H9 (cell line): ENCODE measurements at regions not wholly inside any gene's neighbourhood (a gene's known extent, or its start where the extent isn't known, plus 50 kb on each side); places are given as distances from the start of the nearest gene placed in this dataset.

Source experiments
- DNase-seq: peaks from one replicate; pipeline ENCODE4 v3.0.0-alpha.2; 2017
- H2AFZ ChIP-seq: one replicate; pipeline ENCODE4 v1.6.1; 2013; ENCODE audit warnings: mild to moderate bottlenecking, low read length, control low read depth, moderate library complexity
- H2AK5ac ChIP-seq: 2 replicates; pipeline ENCODE4 v1.6.1; 2013; ENCODE audit warnings: low read length, control low read depth, mixed read lengths; ENCODE audit not compliant: insufficient read length
- H2BK120ac ChIP-seq: one replicate; pipeline ENCODE4 v1.6.1; 2013; ENCODE audit warnings: low read depth, mild to moderate bottlenecking, low read length, control low read depth, inconsistent platforms; ENCODE audit not compliant: poor library complexity, severe bottlenecking
- H2BK12ac ChIP-seq: 2 replicates; pipeline ENCODE4 v1.6.1; 2013; ENCODE audit warnings: low read length, control low read depth, mixed read lengths, low read depth; ENCODE audit not compliant: insufficient read length
- H2BK15ac ChIP-seq: 2 replicates; pipeline ENCODE4 v1.6.1; 2013; ENCODE audit warnings: low read depth, low read length, control low read depth
- H2BK20ac ChIP-seq: one replicate; pipeline ENCODE4 v1.6.1; 2013; ENCODE audit warnings: low read depth, mild to moderate bottlenecking, low read length, control low read depth, inconsistent platforms; ENCODE audit not compliant: poor library complexity, severe bottlenecking
- H2BK5ac ChIP-seq: 2 replicates; pipeline ENCODE4 v1.6.1; 2013; ENCODE audit warnings: low read length, control low read depth, mixed read lengths; ENCODE audit not compliant: insufficient read length
- H3K14ac ChIP-seq: 2 replicates; pipeline ENCODE4 v1.6.1; 2013; ENCODE audit warnings: low read length, control low read depth; ENCODE audit not compliant: insufficient read depth
- H3K18ac ChIP-seq: 2 replicates; pipeline ENCODE4 v1.6.1; 2013; ENCODE audit warnings: low read depth, mild to moderate bottlenecking, mixed read lengths, low read length, control low read depth; ENCODE audit not compliant: insufficient read length
- H3K23ac ChIP-seq: 2 replicates; pipeline ENCODE4 v1.6.1; 2013; ENCODE audit warnings: low read length, control low read depth, mixed read lengths, low read depth; ENCODE audit not compliant: insufficient read length
- H3K23me2 ChIP-seq: 2 replicates; pipeline ENCODE4 v1.6.1; 2013; ENCODE audit warnings: low read depth, mild to moderate bottlenecking, mixed read lengths, low read length, control low read depth; ENCODE audit not compliant: insufficient read length, poor library complexity, severe bottlenecking
- H3K27ac ChIP-seq: 2 replicates; pipeline ENCODE4 v1.5.1; 2013; ENCODE audit warnings: low read length, control low read depth, mixed read lengths, low read depth; ENCODE audit not compliant: insufficient read length
- H3K27me3 ChIP-seq: 2 replicates; pipeline ENCODE4 v1.6.1; 2013; ENCODE audit warnings: low read length, control low read depth, inconsistent platforms; ENCODE audit not compliant: insufficient read depth
- H3K4ac ChIP-seq: 2 replicates; pipeline ENCODE4 v1.6.1; 2013; ENCODE audit warnings: low read depth, mild to moderate bottlenecking, control low read depth, inconsistent platforms, low read length, moderate library complexity
- H3K4me1 ChIP-seq: 2 replicates; pipeline ENCODE4 v1.6.1; 2013; ENCODE audit warnings: low read length, control low read depth, inconsistent platforms; ENCODE audit not compliant: insufficient read depth
- H3K4me2 ChIP-seq: 2 replicates; pipeline ENCODE4 v1.6.1; 2013; ENCODE audit warnings: low read length, control low read depth, mixed read lengths; ENCODE audit not compliant: insufficient read length, insufficient read depth
- H3K56ac ChIP-seq: 2 replicates; pipeline ENCODE4 v1.6.1; 2013; ENCODE audit warnings: low read depth, mild to moderate bottlenecking, mixed read lengths, low read length, control low read depth; ENCODE audit not compliant: insufficient read length
- H3K79me1 ChIP-seq: 2 replicates; pipeline ENCODE4 v1.6.1; 2013; ENCODE audit warnings: low read depth, mild to moderate bottlenecking, moderate library complexity, low read length, control low read depth, inconsistent platforms; ENCODE audit not compliant: insufficient read depth, poor library complexity, severe bottlenecking
- H3K79me2 ChIP-seq: 2 replicates; pipeline ENCODE4 v1.6.1; 2013; ENCODE audit warnings: low read length, control low read depth, inconsistent platforms; ENCODE audit not compliant: insufficient read depth
- H3K9ac ChIP-seq: 2 replicates; pipeline ENCODE4 v1.6.1; 2013; ENCODE audit warnings: low read length, control low read depth, mixed read lengths; ENCODE audit not compliant: insufficient read length; ENCODE audit errors: extremely low read depth
- H3K9me3 ChIP-seq: one replicate; pipeline ENCODE4 v1.6.1; 2013; ENCODE audit warnings: low read depth, low read length, inconsistent platforms; ENCODE audit not compliant: control insufficient read depth
- H3T11ph ChIP-seq: one replicate; pipeline ENCODE4 v1.6.1; 2013; ENCODE audit warnings: mild to moderate bottlenecking, low read length, control low read depth, inconsistent platforms
- H4K20me1 ChIP-seq: one replicate; pipeline ENCODE4 v1.6.1; 2013; ENCODE audit not compliant: control insufficient read depth, insufficient read length, insufficient read depth
- H4K5ac ChIP-seq: 2 replicates; pipeline ENCODE4 v1.6.1; 2013; ENCODE audit warnings: low read depth, mild to moderate bottlenecking, mixed read lengths, low read length, control low read depth; ENCODE audit not compliant: insufficient read length
- H4K8ac ChIP-seq: replicated peaks from 2 replicates; pipeline ENCODE4 v1.6.1; 2013; ENCODE audit warnings: low read length, control low read depth, mixed read lengths, low read depth; ENCODE audit not compliant: insufficient read length
- H4K91ac ChIP-seq: 2 replicates; pipeline ENCODE4 v1.6.1; 2013; ENCODE audit warnings: low read depth, mild to moderate bottlenecking, moderate library complexity, mixed read lengths, low read length, control low read depth; ENCODE audit not compliant: insufficient read length
- H3K27ac Mint-ChIP-seq, 3 experiments: 2 replicates in 2 of 3; 3 replicates in 1 of 3; pipeline ENCODE4 v1.8.0; 2020 to 2021; ENCODE audit warnings: mixed read lengths in 3 of 3, mild to moderate bottlenecking in 1 of 3, moderate library complexity in 1 of 3
- H3K27me3 Mint-ChIP-seq: 2 replicates; pipeline ENCODE4 v1.8.0; 2021; ENCODE audit warnings: low read depth, mild to moderate bottlenecking, moderate library complexity, mixed read lengths
- H3K36me3 Mint-ChIP-seq, 3 experiments: 2 replicates in 2 of 3; 3 replicates in 1 of 3; pipeline ENCODE4 v1.8.0; 2020 to 2021; ENCODE audit warnings: low read depth in 3 of 3, mixed read lengths in 3 of 3; ENCODE audit not compliant: insufficient read depth in 1 of 3
- H3K4me1 Mint-ChIP-seq, 2 experiments: 2 replicates each; pipeline ENCODE4 v1.8.0; 2020; ENCODE audit warnings: mixed read lengths in 2 of 2
- H3K4me3 Mint-ChIP-seq, 2 experiments: 2 replicates in 1 of 2; 3 replicates in 1 of 2; pipeline ENCODE4 v1.8.0; 2020 to 2021; ENCODE audit warnings: mild to moderate bottlenecking in 2 of 2, mixed read lengths in 2 of 2, moderate library complexity in 1 of 2
- H3K9me3 Mint-ChIP-seq, 2 experiments: 2 replicates in 1 of 2; 3 replicates in 1 of 2; pipeline ENCODE4 v1.8.0; 2020; ENCODE audit warnings: mild to moderate bottlenecking in 2 of 2, mixed read lengths in 2 of 2, moderate library complexity in 1 of 2
- WGBS: extraction: QIAGEN DNeasy Blood & Tissue Kit; methylation state at CpG from one replicate; pipeline ENCODE4 v1.1.7; 2013; ENCODE audit warnings: missing lambda C conversion rate, low lambda C conversion rate, mixed read lengths; ENCODE audit not compliant: insufficient read length; ENCODE audit errors: extremely low coverage; 5-methylcytosine and 5-hydroxymethylcytosine counted together
- TF ChIP-seq, protein P1 (sequence below): fragments of 200-600 bp; sonication (generic); conservative IDR thresholded peaks from 3 replicates; pipeline ENCODE4 v1.8.0; 2021; ENCODE audit warnings: antibody characterized with exemption, mild to moderate bottlenecking

DNA sequence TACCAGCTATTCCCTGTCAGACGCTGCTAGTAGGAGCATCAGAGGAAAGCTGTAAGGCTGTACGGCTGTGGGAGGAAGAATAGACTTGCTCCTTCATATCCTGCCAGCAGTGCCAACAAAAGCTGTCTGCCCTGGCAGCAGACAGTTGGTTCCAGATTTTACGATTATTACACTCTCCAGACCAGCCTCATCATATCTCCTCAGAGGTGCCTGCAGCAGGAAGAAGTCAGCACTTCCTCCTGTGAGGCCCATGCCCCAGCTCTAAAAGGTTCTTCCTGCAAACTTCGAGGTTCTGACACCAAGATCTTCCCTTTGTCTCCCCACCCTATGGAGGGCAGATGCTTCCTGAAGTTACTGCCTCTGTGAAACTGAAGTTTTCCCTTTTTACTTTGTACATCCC is 537.7 kb upstream of the PKDCC start:
- H3K36me3 Mint-ChIP-seq, result no peaks in the 10 kb centered on the region; a peak in 1 of 7 replicates
- Histone ChIP-seq H3K23me2 (no peaks in the 10 kb centered on the region), H3K4me2 (no peak overlapping the region), H3K18ac (no peak overlapping the region), H4K5ac (no peak overlapping the region), H3K27ac (no peak overlapping the region), H2BK15ac (no peak overlapping the region), H3T11ph (no peak overlapping the region), H2BK120ac (no peak overlapping the region), H2BK20ac (no peak overlapping the region), H3K9me3 (no peaks in the 10 kb centered on the region), H3K79me2 (no peaks in the 10 kb centered on the region), H2AFZ (no peak overlapping the region), H2BK12ac (no peak overlapping the region), H3K4me1 (no peaks in the 10 kb centered on the region), H3K4ac (no peak overlapping the region), H4K91ac (no peak overlapping the region), H2AK5ac (no peak overlapping the region), H4K8ac (no peak overlapping the region), H3K56ac (no peak overlapping the region), H2BK5ac (no peak overlapping the region), H4K20me1 (no peaks in the 10 kb centered on the region), H3K9ac (no peak overlapping the region), H3K14ac (no peak overlapping the region), H3K79me1 (no peaks in the 10 kb centered on the region), H3K23ac (no peak overlapping the region), H3K27me3 (no peaks in the 10 kb centered on the region)
- no peak overlapping the region for H3K27ac Mint-ChIP-seq
- no peak for DNase-seq
- no peaks in the 10 kb centered on the region for H3K4me1 Mint-ChIP-seq
- TF ChIP-seq, protein P1, sequence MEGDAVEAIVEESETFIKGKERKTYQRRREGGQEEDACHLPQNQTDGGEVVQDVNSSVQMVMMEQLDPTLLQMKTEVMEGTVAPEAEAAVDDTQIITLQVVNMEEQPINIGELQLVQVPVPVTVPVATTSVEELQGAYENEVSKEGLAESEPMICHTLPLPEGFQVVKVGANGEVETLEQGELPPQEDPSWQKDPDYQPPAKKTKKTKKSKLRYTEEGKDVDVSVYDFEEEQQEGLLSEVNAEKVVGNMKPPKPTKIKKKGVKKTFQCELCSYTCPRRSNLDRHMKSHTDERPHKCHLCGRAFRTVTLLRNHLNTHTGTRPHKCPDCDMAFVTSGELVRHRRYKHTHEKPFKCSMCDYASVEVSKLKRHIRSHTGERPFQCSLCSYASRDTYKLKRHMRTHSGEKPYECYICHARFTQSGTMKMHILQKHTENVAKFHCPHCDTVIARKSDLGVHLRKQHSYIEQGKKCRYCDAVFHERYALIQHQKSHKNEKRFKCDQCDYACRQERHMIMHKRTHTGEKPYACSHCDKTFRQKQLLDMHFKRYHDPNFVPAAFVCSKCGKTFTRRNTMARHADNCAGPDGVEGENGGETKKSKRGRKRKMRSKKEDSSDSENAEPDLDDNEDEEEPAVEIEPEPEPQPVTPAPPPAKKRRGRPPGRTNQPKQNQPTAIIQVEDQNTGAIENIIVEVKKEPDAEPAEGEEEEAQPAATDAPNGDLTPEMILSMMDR, result no peak
- peaks cover 0 to 3% of the 10 kb centered on the region in 2 experiments; a peak in 1 of 5 replicates for H3K9me3 Mint-ChIP-seq
- no peaks in the 10 kb centered on the region for H3K27me3 Mint-ChIP-seq
- no peak overlapping the region for H3K4me3 Mint-ChIP-seq
- no CpG with 5 or more reads among the region's 4 CpGs for WGBS
